T follicular helper cell (primary cell): ENCODE measurements at regions not wholly inside any gene's neighbourhood (a gene's known extent, or its start where the extent isn't known, plus 50 kb on each side); places are given as distances from the start of the nearest gene placed in this dataset.

ENCODE experiments used
- DNase-seq: peaks from one replicate; pipeline ENCODE4 v3.0.0-alpha.2; 2020; ENCODE audit warnings: low read depth

DNA sequence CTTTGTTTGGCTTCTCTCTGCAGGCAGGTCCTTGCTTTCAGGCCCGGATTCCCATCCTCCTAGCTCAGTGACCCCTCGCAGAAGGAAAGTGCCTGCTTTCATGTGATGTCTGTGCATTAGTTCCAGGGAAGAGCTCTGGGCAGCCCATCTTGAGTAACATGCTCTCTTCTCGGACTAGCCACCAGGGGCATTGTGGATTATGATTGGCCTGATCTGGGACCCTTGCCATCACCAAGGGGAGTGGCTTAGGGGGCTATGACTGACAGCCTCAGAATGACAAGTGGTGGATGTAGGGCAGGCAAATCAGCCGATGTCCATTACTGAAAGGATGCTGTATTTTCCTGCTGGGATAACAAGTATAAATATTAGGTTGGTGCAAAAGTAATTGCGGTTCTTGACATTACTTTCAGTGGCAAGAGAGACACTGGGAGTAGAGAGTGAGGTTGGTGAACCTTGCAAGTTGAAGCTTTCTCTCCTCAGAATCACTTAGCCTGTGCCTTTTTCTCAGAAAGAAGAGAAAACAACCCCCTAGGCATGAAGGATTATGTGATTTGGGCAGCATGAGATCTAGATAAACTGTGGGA, 71.5 kb upstream of the MPHOSPH6 start:
- no peak for DNase-seq

DNA sequence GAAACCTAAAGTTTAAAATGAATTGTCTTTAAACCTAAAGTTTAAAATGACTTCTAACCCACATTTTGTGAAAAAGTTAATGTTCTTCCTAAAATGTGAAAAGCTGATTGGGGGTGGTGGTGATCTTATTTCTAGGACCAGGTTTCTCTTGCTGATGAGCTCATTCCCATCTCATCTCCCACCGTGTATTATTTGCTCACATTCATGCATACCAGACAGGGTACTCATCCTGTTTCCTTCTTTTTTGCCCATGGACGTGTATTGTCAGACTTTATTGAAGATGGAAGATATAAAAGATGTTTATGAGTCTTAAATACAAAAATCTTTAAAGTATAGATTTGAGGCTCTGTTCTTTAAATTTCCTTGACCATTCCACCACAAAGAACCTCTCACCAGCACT, 70.1 kb upstream of the MPHOSPH6 start:
- DNase-seq: no peak

DNA sequence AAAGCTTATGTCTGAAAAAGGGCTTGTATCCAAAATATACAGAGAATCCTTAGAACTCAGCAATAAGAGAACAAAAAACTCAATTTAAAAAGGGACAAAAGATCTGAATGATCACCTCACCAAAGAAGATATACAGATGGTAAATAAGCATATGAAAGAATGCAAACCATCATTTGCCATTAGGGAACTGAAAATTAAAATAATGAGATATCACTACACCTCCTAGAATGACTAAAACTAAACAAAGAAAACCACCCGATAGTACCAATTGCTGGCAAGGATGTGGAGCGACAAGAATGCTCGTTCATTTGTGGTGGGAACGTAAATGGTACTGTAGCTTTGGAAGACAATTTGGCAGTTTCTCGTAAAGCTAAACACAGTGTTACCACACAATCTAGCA, 66.9 kb upstream of the MPHOSPH6 start:
- no peak for DNase-seq

DNA sequence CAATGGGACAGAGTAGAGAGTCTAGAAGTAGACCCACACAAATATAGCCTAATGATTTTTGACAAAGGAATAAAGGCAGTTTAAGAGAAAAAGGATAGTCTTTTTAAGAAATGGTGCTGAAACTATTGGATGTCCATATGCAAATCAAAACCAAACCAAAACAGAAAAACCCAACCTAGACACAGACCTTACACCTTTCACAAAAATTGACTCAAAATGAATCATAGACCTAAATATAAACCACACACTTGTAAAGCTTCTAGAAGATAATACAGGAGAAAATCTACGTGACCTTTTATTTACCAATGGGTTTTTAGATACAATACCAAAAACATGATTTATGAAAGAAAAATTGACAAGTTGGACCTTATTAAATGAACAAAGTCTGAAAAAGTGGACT, 66.4 kb upstream of the MPHOSPH6 start:
- DNase-seq: no peak

DNA sequence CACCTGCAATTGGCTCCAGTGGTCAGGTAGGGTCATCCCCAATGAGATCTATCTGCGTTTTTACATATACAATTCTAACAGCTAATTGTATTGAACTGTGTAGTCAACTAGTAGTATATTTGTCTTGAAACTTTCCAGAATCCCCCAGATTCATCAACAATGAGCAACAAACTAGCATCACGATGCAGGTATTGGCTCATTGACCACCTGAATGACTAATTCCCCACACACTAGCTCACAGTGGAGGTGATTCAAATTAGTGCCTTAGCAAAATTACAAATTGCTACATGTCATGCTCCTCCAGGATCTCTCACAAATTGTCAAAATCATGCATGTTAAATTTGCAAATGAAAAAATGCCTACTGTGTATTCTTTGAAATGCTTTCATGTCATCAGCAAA, 62.8 kb upstream of the MPHOSPH6 start:
- DNase-seq: no peak

DNA sequence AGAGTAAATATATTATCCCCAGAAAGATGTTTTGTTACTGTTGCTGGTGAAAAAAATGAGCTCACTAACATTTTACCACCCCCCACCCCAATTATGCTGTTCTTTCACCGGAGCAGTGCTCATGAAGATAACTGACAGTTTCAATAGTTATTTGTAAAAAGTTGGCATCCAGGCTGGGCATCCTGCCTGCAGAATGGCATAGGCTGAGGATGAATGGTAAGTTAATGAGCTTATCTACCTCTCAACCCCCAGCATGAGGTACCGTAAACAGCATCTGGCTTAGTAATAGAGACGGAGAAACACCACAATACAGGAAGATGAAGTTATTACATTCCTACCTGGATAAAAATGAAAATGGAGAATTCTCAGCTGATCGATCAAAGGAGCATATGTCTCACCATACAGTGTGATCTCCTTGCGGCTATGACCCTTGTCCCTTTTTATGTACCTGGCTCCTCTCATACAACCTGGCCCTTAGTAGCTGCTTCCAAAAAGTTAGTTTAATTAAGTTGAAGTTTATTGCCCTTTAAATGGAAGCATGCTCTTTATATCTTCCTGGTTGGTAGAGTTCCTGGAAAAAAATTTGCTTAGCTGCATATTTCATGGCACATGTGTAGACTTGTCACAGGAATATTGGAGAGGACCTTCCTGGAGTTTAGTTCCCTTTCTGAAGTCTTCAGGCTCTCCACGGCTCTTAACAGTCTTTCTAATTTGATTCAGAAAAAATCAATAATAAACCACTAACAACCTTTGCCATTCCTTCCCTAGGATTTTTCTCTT, 61.2 kb upstream of the MPHOSPH6 start:
- no peak for DNase-seq

DNA sequence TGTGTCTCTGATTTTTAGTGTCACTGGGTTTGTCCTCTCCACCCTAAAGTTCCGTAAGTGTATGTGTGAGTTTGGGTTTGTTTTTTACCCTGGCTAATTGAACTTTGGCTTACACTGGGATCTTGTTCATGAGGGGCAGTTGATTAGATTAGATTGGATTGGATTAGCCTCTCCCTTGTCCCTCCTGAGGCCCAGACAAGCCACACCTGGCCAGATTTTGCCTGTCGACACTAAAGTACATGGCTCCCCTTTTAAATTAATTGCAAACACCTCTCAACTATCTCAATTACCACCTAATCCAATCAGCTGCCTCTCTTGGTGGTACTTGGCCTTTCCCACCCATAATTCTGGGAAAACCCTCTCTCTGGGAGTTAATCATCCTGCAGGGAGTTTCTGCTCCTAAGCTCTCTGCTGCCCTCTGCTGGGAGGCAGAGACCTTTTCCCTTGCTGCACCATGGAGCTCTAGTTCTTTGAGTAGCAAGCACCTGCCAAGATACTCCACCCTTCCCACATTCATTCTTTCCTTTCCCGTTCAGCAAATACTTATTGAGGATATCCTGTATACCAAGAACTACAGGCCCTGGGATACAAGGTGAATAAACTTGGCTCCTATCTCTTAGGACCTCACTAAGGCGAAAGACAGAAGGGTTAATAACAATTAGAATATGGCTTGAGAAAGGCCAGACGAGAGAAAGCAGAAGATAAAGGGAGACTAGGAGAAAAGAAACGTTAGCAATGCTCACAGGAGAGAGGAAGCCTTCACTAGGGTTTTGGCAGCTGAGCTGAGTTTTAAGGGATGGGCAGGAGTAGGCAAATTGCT, 60.0 kb upstream of the MPHOSPH6 start:
- peak; percentile 46 for DNase-seq

DNA sequence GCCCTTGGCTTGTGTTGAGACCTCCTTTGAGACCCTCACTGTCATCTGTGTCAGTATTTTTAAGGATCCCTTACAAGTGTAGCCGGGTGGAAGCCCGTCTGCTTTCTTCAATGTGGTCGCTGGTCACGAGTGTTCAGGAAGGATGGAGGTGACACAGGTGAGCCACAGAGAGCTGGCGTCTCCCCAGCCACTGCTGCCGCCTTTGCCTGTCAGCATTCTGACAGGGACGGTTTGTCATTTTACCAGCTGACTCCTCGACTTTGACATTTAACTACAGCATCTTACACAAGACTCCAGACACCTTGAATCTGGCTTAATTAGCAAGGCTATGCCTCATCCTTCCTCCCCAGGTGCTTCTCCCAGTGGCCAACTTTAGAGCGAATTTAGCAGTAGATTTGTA, 56.3 kb upstream of the MPHOSPH6 start:
- no peak for DNase-seq

DNA sequence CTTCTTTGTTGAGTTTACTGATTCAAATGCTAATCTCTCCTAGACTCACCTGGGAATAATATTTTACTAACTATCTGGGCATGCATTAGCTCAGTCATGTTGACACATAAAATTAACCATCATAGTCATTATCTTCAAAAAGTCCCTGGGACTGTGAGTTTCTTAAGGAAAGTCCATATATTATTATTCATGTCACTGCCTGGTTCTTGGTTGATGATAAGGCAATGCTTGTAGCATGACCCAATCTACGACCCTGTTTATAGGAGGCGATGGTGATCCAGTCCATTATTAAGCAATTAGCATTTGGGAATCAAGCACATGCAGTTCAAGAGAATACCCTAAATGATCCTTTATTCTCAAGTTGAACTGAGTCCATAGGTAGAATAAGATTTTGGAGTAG, 54.8 kb upstream of the MPHOSPH6 start:
- no peak for DNase-seq

DNA sequence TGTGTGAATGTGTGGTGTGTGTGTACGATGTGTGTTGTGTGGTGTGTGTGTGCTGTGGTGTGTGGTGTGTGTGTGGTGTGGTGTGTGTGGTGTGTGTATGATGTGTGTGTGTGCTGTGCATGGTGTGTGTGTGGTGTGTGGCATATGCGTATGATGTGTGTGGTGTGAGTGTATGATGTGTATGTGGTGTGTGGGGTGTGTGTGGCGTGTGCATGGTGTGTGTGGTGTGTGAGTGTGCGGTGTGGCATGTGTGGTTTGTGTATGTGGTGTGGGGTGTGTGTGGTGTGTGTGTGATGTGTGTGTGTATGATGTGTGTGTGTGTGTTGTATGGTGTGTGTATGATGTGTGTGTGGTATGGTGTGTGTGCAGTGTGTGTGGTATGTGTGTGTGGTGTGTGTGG, 50.5 kb upstream of the MPHOSPH6 start:
- no peak for DNase-seq
